Neural cell (in vitro differentiated cells): ENCODE measurements at regions not wholly inside any gene's neighbourhood (a gene's known extent, or its start where the extent isn't known, plus 50 kb on each side); places are given as distances from the start of the nearest gene placed in this dataset.

Experiments
- MXI1 ChIP-seq: fragments of 450-650 bp; conservative IDR thresholded peaks from 2 replicates; pipeline ENCODE4 v1.6.1; 2014; ENCODE audit warnings: antibody characterized with exemption, mild to moderate bottlenecking; ENCODE audit not compliant: poor library complexity, severe bottlenecking
- POLR2AphosphoS5 ChIP-seq: IDR thresholded peaks from 2 replicates; pipeline ENCODE4 v1.6.1; 2012

- no peak for TF ChIP-seq MXI1
- TF ChIP-seq POLR2AphosphoS5: no peak
Measured at GRCh38 chr11:13183826-13184196, 93.8 kb upstream of the BMAL1 start.
